Endothelial cell of umbilical vein (primary cell): ENCODE measurements at regions not wholly inside any gene's neighbourhood (a gene's known extent, or its start where the extent isn't known, plus 50 kb on each side); places are given as distances from the start of the nearest gene placed in this dataset.

ENCODE experiments used
- BruUV-seq: library from RNA; stranded (reverse); fragments of 400-500 nt; replicated peaks from 2 replicates; lab custom pipeline; 2021; lab: Mats Ljungman, UMichigan
- CTCF ChIA-PET: fragments of 300-600, 350-600 bp; sonication (Branson Sonifier 250); formaldehyde crosslinking; loops from one replicate; lab custom pipeline; 2021; ENCODE audit warnings: antibody characterized with exemption, inconsistent platforms; lab: Charles Lee
- POLR2A ChIA-PET: fragments of 300-600, 350-600 bp; sonication (Branson Sonifier 250); formaldehyde crosslinking; loops from one replicate; lab custom pipeline; 2021; ENCODE audit warnings: antibody characterized with exemption, inconsistent platforms; lab: Charles Lee
- DNase-seq: peaks from one replicate; pipeline ENCODE4 v3.0.0-alpha.2; 2011; ENCODE audit warnings: low read depth, low spot score
- FAIRE-seq: peaks from 2 replicates; lab custom pipeline; 2011; peaks lifted over from hg19 to GRCh38; lab: Jason Lieb, UNC
- H2AFZ ChIP-seq: 2 replicates; pipeline ENCODE4 v1.6.0; 2012; ENCODE audit warnings: low read depth, low read length, control low read depth, inconsistent platforms
- H3K27ac ChIP-seq: 2 replicates; pipeline ENCODE4 v1.5.1; 2011; ENCODE audit warnings: low read depth, mild to moderate bottlenecking, control low read depth, low read length, moderate library complexity; ENCODE audit not compliant: insufficient read depth
- H3K27me3 ChIP-seq, 2 experiments: 2 replicates each; pipeline versions ENCODE4 v1.6.0 to v1.6.1; 2011; ENCODE audit warnings: low read length in 2 of 2, mixed read lengths in 1 of 2; ENCODE audit not compliant: control insufficient read depth in 2 of 2, insufficient read depth in 2 of 2
- H3K36me3 ChIP-seq, 2 experiments: 2 replicates in 1 of 2; 3 replicates in 1 of 2; pipeline ENCODE4 v1.5.1; 2011; ENCODE audit warnings: low read length in 2 of 2, mild to moderate bottlenecking in 1 of 2, moderate library complexity in 1 of 2; ENCODE audit not compliant: control insufficient read depth in 2 of 2, insufficient read depth in 2 of 2; ENCODE audit errors: extremely low read depth in 1 of 2
- H3K4me1 ChIP-seq: 3 replicates; pipeline ENCODE4 v1.5.1; 2011; ENCODE audit warnings: mild to moderate bottlenecking, low read length; ENCODE audit not compliant: control insufficient read depth, insufficient read depth; ENCODE audit errors: extremely low read depth
- H3K4me2 ChIP-seq: 2 replicates; pipeline ENCODE4 v1.6.1; 2011; ENCODE audit warnings: low read length, control low read depth, mixed read lengths; ENCODE audit not compliant: insufficient read depth
- H3K4me3 ChIP-seq, 3 experiments: fragments of 200-600 bp in 1 of 3; sonication (generic), shearing (Covaris generic) in 1 of 3; replicated peaks in 1 of 3; 2 replicates each; pipeline ENCODE4 v1.5.1; 2011 to 2016; ENCODE audit warnings: control low read depth in 3 of 3, low read length in 3 of 3, mild to moderate bottlenecking in 2 of 3, inconsistent platforms in 1 of 3, low read depth in 1 of 3, moderate library complexity in 1 of 3; ENCODE audit not compliant: insufficient read depth in 1 of 3
- H3K79me2 ChIP-seq: 2 replicates; pipeline ENCODE4 v1.6.0; 2012; ENCODE audit warnings: low read length, inconsistent platforms; ENCODE audit not compliant: control insufficient read depth, insufficient read depth
- H3K9ac ChIP-seq: replicated peaks from 2 replicates; pipeline ENCODE3; 2011; ENCODE audit warnings: low read length, control low read depth; ENCODE audit not compliant: insufficient read depth; ENCODE audit errors: extremely low read depth
- H3K9me1 ChIP-seq: replicated peaks from 3 replicates; pipeline ENCODE4 v1.6.0; 2011; ENCODE audit warnings: mild to moderate bottlenecking, low read length; ENCODE audit not compliant: control insufficient read depth, insufficient read depth; ENCODE audit errors: extremely low read depth
- H3K9me3 ChIP-seq: replicated peaks from 2 replicates; pipeline ENCODE4 v1.5.1; 2012; ENCODE audit warnings: low read length, inconsistent platforms; ENCODE audit not compliant: control insufficient read depth, insufficient read depth
- H4K20me1 ChIP-seq: replicated peaks from 2 replicates; pipeline ENCODE3; 2011; ENCODE audit warnings: mild to moderate bottlenecking, low read length; ENCODE audit not compliant: control insufficient read depth, insufficient read depth; ENCODE audit errors: extremely low read depth
- CTCF ChIP-seq, 2 donors: IDR thresholded peaks; 1 replicate in 1 of 2; 2 replicates in 1 of 2; pipeline ENCODE4 v1.5.1; 2011; ENCODE audit warnings: low read length in 2 of 2, mild to moderate bottlenecking in 2 of 2, moderate library complexity in 2 of 2, control low read depth in 1 of 2, inconsistent platforms in 1 of 2, low read depth in 1 of 2; ENCODE audit not compliant: insufficient read depth in 1 of 2; ENCODE audit errors: extremely low read depth in 1 of 2
- EZH2 ChIP-seq: IDR thresholded peaks from 2 replicates; pipeline ENCODE4 v1.6.1; 2012; ENCODE audit warnings: borderline replicate concordance, low read depth, mild to moderate bottlenecking, moderate library complexity, low read length, inconsistent platforms; ENCODE audit not compliant: severe bottlenecking
- FOS ChIP-seq: IDR thresholded peaks from 2 replicates; pipeline ENCODE4 v1.6.1; 2011; ENCODE audit warnings: mild to moderate bottlenecking, low read length, moderate library complexity, borderline replicate concordance; ENCODE audit not compliant: insufficient read depth
- GATA2 ChIP-seq: IDR thresholded peaks from 2 replicates; pipeline ENCODE4 v1.7.0; 2011; ENCODE audit warnings: low read depth, mild to moderate bottlenecking, moderate library complexity, mixed read lengths, low read length; ENCODE audit not compliant: insufficient read length, insufficient read depth
- JUN ChIP-seq: IDR thresholded peaks from 2 replicates; pipeline ENCODE4 v1.6.1; 2011; ENCODE audit warnings: borderline replicate concordance, low read depth; ENCODE audit not compliant: insufficient read length, insufficient read depth
- MAX ChIP-seq: IDR thresholded peaks from 2 replicates; pipeline ENCODE4 v1.6.1; 2011; ENCODE audit not compliant: insufficient read depth, insufficient read length
- MYC ChIP-seq: IDR thresholded peaks from one replicate; pipeline ENCODE4 v1.6.1; 2011; ENCODE audit warnings: mild to moderate bottlenecking, low read depth, low read length
- POLR2A ChIP-seq: IDR thresholded peaks from 2 replicates; pipeline ENCODE4 v1.6.1; 2012; ENCODE audit warnings: low read depth, mild to moderate bottlenecking, control low read depth, low read length
- POLR2AphosphoS5 ChIP-seq: IDR thresholded peaks from 2 replicates; pipeline ENCODE4 v1.6.1; 2012; ENCODE audit warnings: low read depth, mild to moderate bottlenecking, control low read depth, low read length, moderate library complexity; ENCODE audit not compliant: insufficient read depth
- dilution Hi-C: fragments of 300-500 bp; cut with MboI; formaldehyde crosslinking; loops from one replicate; pipeline ENCODE4 v1.15.0; 2019; ENCODE audit warnings: low sequenced_read_pairs; ENCODE audit not compliant: extremely low pct_ligation_motif_present
- intact Hi-C: fragments of 100-400 bp; cut with micrococcal nuclease; formaldehyde crosslinking; loops from one replicate; pipeline ENCODE4 v1.10.0; 2022

- no peak overlapping the region for H3K9ac ChIP-seq
- POLR2A ChIA-PET = no interaction called here
- no peak for FAIRE-seq
- CTCF ChIA-PET = no interaction called here
- no peaks in the 10 kb centered on the region for H3K4me1 ChIP-seq
- H3K27ac ChIP-seq = no peak overlapping the region
- H3K27me3 ChIP-seq = no peaks in the 10 kb centered on the region
- no TSS peak for BruUV-seq
- H3K4me3 ChIP-seq = no peak overlapping the region
- H3K79me2 ChIP-seq = no peaks in the 10 kb centered on the region
- H4K20me1 ChIP-seq = no peaks in the 10 kb centered on the region
- peaks cover 1% of the 10 kb centered on the region for H3K9me3 ChIP-seq
- dilution Hi-C loops (no loop called here), intact Hi-C loops (no loop called here)
- no peak overlapping the region for H3K4me2 ChIP-seq
- TF ChIP-seq POLR2AphosphoS5 = no peak
- no peak for TF ChIP-seq EZH2
- no peak for TF ChIP-seq FOS
- no peak for TF ChIP-seq JUN
- TF ChIP-seq CTCF (IDR thresholded peaks at IDR 0.05; ENCODE audit: extremely low read depth in 1 of 2, insufficient read depth in 1 of 2, low read depth in 1 of 2, low read length in 2 of 2) = no peak
- no peak for TF ChIP-seq MAX
- TF ChIP-seq MYC = no peak
- no peak for TF ChIP-seq POLR2A
- TF ChIP-seq GATA2 = no peak
- H3K36me3 ChIP-seq = no peaks in the 10 kb centered on the region
- no peak for DNase-seq
- H2AFZ ChIP-seq = no peak overlapping the region
- H3K9me1 ChIP-seq = no peaks in the 10 kb centered on the region
Measured at GRCh38 chr13:88627071-88627470, 955.9 kb downstream of the SLITRK5 start.
